GM12878 (cell line): ENCODE measurements at regions not wholly inside any gene's neighbourhood (a gene's known extent, or its start where the extent isn't known, plus 50 kb on each side); places are given as distances from the start of the nearest gene placed in this dataset.

ENCODE experiments used
- ETV6 ChIP-seq, 2 experiments: fragments of 450-650 bp in 1 of 2; IDR thresholded peaks in 1 of 2; conservative IDR thresholded peaks in 1 of 2; 2 replicates each; pipeline ENCODE4 v1.6.1; 2014; ENCODE audit warnings: antibody characterized with exemption in 1 of 2, borderline replicate concordance in 1 of 2, low read depth in 1 of 2, mild to moderate bottlenecking in 1 of 2, moderate library complexity in 1 of 2
- FOS ChIP-seq: IDR thresholded peaks from 3 replicates; pipeline ENCODE4 v1.6.1; 2011; ENCODE audit warnings: borderline replicate concordance; ENCODE audit not compliant: insufficient read length; ENCODE audit errors: extremely low read depth
- FOXM1 ChIP-seq: IDR thresholded peaks from 2 replicates; pipeline ENCODE4 v1.6.1; 2012; ENCODE audit warnings: low read depth, mild to moderate bottlenecking, inconsistent platforms, low read length, moderate library complexity
- GABPA ChIP-seq: IDR thresholded peaks from 2 replicates; pipeline ENCODE4 v1.6.1; 2014; ENCODE audit warnings: antibody characterized with exemption, low read depth, mild to moderate bottlenecking, inconsistent platforms
- GATAD2B ChIP-seq: fragments of 450-650 bp; conservative IDR thresholded peaks from 2 replicates; pipeline ENCODE4 v1.6.1; 2017; ENCODE audit warnings: low read depth, mild to moderate bottlenecking, moderate library complexity
- HDAC2 ChIP-seq: fragments of 200-600 bp; sonication (generic); IDR thresholded peaks from 2 replicates; pipeline ENCODE4 v1.6.1; 2017
- KAT2A ChIP-seq: conservative IDR thresholded peaks from 2 replicates; pipeline ENCODE4 v1.6.1; 2011; ENCODE audit warnings: low read depth, low read length; ENCODE audit not compliant: control insufficient read depth
- NFIC ChIP-seq: IDR thresholded peaks from 2 replicates; pipeline ENCODE4 v1.6.1; 2012; ENCODE audit warnings: low read depth, mild to moderate bottlenecking, inconsistent platforms, low read length, moderate library complexity
- NR2F1 ChIP-seq: fragments of 450-650 bp; conservative IDR thresholded peaks from 2 replicates; pipeline ENCODE4 v1.6.1; 2017; ENCODE audit warnings: mild to moderate bottlenecking
- NRF1 ChIP-seq: conservative IDR thresholded peaks from 2 replicates; pipeline ENCODE4 v1.6.1; 2011; ENCODE audit warnings: mild to moderate bottlenecking, low read depth, low read length, improper control_type of control experiment
- PML ChIP-seq: IDR thresholded peaks from 2 replicates; pipeline ENCODE4 v1.6.1; 2012; ENCODE audit warnings: low read length, inconsistent platforms
- RELA ChIP-seq: fragments of 450-650 bp; IDR thresholded peaks from 2 replicates; pipeline ENCODE4 v1.8.0; 2014; ENCODE audit warnings: borderline replicate concordance; ENCODE audit not compliant: partially characterized antibody
- SMAD1 ChIP-seq: fragments of 450-650 bp; IDR thresholded peaks from 2 replicates; pipeline ENCODE4 v1.6.1; 2018; ENCODE audit warnings: mild to moderate bottlenecking, low read depth; ENCODE audit not compliant: partially characterized antibody
- TCF7 ChIP-seq: IDR thresholded peaks from 2 replicates; pipeline ENCODE4 v1.6.1; 2014; ENCODE audit warnings: antibody characterized with exemption, borderline replicate concordance
- TF ChIP-seq, protein P1 (sequence below): IDR thresholded peaks from 2 replicates; pipeline ENCODE4 v1.6.1; 2012; ENCODE audit warnings: low read length, inconsistent platforms
- TF ChIP-seq, protein P2 (sequence below): fragments of 450-650 bp; IDR thresholded peaks from 2 replicates; pipeline ENCODE4 v1.6.1; 2016; ENCODE audit warnings: mild to moderate bottlenecking
- TF ChIP-seq, protein P3 (sequence below): fragments of 450-650 bp; formaldehyde crosslinking; IDR thresholded peaks from 2 replicates; pipeline ENCODE4 v1.4.0; 2020; ENCODE audit warnings: mild to moderate bottlenecking, moderate library complexity

DNA sequence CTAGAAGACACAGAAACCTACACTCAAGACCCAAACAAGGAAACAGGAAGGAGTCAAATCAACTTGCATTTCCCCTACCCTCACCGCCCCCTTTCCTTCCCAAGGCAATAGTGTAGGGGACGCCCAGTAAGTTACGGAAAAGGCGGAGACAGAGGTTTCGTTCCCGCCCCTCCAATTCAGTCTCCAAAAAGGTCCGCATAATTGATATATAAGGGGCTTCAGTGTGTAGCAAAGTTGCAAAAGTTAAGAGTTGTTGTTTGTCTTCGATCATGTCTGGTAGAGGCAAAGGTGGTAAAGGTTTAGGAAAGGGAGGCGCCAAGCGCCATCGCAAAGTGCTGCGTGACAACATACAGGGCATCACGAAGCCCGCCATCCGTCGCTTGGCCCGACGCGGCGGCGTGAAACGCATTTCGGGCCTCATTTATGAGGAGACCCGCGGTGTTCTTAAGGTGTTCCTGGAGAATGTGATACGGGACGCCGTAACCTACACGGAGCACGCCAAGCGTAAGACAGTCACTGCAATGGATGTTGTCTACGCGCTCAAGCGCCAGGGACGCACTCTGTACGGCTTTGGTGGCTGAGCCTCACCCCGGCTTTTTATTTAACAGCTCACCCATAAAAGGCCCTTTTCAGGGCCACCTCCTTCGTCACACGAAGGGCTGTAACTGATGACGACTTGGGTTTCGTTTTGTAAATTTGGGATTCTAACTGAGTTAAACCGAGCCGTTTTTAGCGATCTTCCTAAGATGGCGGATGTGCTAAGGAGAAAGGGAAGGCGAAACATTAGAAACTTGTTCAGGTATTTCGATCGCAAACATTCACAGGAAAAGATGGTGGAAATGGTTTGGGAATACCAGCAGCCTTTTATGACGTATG lies 124.6 kb upstream of the BTN3A2 start (continued):
- TF ChIP-seq, protein P1, sequence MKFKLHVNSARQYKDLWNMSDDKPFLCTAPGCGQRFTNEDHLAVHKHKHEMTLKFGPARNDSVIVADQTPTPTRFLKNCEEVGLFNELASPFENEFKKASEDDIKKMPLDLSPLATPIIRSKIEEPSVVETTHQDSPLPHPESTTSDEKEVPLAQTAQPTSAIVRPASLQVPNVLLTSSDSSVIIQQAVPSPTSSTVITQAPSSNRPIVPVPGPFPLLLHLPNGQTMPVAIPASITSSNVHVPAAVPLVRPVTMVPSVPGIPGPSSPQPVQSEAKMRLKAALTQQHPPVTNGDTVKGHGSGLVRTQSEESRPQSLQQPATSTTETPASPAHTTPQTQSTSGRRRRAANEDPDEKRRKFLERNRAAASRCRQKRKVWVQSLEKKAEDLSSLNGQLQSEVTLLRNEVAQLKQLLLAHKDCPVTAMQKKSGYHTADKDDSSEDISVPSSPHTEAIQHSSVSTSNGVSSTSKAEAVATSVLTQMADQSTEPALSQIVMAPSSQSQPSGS = peak; percentile 21; the same call in 1 of the 2 replicates
- TF ChIP-seq NFIC (peak; percentile 85), SMAD1 (peak; percentile 94), FOS (no peak), FOXM1 (no peak; the same call in 1 of the 2 replicates), TCF7 (no peak), ETV6 (conservative IDR thresholded peaks at IDR 0.05 in 1 of 2, IDR thresholded peaks at IDR 0.05 in 1 of 2; ENCODE audit: borderline replicate concordance in 1 of 2, low read depth in 1 of 2) (peak in 1 of 2 experiments; percentile 93; a peak in 2 of 4 replicates), RELA (peak; percentile 43), NR2F1 (no peak), NRF1 (no peak), KAT2A (peak; percentile 45; the same call in 1 of the 2 replicates), PML (peak; percentile 82), GABPA (no peak), GATAD2B (no peak), HDAC2 (no peak)
- TF ChIP-seq, protein P2, sequence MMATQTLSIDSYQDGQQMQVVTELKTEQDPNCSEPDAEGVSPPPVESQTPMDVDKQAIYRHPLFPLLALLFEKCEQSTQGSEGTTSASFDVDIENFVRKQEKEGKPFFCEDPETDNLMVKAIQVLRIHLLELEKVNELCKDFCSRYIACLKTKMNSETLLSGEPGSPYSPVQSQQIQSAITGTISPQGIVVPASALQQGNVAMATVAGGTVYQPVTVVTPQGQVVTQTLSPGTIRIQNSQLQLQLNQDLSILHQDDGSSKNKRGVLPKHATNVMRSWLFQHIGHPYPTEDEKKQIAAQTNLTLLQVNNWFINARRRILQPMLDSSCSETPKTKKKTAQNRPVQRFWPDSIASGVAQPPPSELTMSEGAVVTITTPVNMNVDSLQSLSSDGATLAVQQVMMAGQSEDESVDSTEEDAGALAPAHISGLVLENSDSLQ = no peak
- TF ChIP-seq, protein P3, sequence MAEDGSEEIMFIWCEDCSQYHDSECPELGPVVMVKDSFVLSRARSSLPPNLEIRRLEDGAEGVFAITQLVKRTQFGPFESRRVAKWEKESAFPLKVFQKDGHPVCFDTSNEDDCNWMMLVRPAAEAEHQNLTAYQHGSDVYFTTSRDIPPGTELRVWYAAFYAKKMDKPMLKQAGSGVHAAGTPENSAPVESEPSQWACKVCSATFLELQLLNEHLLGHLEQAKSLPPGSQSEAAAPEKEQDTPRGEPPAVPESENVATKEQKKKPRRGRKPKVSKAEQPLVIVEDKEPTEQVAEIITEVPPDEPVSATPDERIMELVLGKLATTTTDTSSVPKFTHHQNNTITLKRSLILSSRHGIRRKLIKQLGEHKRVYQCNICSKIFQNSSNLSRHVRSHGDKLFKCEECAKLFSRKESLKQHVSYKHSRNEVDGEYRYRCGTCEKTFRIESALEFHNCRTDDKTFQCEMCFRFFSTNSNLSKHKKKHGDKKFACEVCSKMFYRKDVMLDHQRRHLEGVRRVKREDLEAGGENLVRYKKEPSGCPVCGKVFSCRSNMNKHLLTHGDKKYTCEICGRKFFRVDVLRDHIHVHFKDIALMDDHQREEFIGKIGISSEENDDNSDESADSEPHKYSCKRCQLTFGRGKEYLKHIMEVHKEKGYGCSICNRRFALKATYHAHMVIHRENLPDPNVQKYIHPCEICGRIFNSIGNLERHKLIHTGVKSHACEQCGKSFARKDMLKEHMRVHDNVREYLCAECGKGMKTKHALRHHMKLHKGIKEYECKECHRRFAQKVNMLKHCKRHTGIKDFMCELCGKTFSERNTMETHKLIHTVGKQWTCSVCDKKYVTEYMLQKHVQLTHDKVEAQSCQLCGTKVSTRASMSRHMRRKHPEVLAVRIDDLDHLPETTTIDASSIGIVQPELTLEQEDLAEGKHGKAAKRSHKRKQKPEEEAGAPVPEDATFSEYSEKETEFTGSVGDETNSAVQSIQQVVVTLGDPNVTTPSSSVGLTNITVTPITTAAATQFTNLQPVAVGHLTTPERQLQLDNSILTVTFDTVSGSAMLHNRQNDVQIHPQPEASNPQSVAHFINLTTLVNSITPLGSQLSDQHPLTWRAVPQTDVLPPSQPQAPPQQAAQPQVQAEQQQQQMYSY (CRISPR knock-in tag) = peak; percentile 86
